CD4-positive, alpha-beta T cell treated with Interleukin-17A for 4 hours (primary cell): ENCODE measurements at regions not wholly inside any gene's neighbourhood (a gene's known extent, or its start where the extent isn't known, plus 50 kb on each side); places are given as distances from the start of the nearest gene placed in this dataset.

Experiments used
- DNase-seq: peaks from one replicate; pipeline ENCODE4 v3.0.0-alpha.2; 2020; ENCODE audit warnings: mixed read lengths

GRCh38 chr13:34512817-34513216 lies 429.3 kb upstream of the NBEA start:
- DNase-seq = no peak

GRCh38 chr13:34513526-34513925 lies 428.5 kb upstream of the NBEA start:
- no peak for DNase-seq

GRCh38 chr13:34515201-34515600 lies 426.9 kb upstream of the NBEA start:
- no peak for DNase-seq

DNA sequence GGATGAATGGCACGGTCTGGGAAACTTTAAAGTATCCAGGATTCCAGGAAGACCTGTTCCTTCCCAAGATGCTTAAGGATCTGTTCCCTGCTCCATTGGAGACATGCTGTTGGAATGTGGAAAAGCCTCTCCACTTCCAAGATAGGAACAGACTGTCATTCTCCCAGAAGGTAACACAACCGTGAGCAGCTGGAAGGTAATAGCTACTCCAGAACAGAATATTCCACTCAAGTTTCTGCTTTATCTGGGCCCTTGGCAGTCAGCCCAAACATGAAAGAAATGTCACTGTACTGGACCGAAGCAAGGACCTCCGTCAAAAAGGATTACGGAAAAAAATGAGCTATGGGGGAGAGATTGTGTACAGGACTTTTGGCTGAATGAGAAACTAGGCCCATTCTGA lies 420.9 kb upstream of the NBEA start:
- DNase-seq = no peak

DNA sequence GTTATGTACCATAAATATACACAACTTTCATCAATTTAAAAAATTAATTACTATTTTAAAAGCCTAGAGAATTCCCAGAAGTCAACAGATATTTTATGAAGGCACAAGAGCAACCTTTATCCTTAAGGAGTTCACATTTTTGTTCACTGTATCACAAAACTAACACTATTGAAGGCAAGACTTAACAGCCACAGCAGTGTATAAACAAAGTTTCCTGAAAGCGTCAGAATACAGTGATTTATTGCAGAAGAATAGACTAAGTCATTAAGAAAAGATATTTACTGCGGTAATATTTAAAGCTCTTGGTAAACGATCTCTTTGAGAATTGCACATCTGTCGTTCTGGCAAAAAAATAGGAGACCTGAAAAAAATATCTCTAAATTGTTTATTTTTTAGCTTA lies 419.3 kb upstream of the NBEA start:
- DNase-seq = no peak

DNA sequence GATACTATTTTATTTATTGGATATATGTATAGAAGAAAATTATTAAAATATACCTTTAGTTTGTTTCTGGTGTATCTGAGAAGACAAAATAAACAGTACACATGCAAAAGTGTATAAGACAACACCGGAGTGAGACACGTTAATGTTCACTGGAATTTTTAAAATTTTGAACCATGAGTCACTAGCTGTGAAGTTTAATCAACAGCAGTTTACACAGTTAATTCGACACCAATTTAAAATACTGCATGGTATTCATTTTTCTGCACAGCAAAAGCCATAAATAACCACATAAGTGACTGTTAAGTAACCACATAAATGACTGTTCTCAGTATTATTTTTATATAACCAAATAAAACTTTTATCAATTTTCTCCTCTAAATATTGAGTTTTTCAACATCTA lies 418.7 kb upstream of the NBEA start:
- no peak for DNase-seq

DNA sequence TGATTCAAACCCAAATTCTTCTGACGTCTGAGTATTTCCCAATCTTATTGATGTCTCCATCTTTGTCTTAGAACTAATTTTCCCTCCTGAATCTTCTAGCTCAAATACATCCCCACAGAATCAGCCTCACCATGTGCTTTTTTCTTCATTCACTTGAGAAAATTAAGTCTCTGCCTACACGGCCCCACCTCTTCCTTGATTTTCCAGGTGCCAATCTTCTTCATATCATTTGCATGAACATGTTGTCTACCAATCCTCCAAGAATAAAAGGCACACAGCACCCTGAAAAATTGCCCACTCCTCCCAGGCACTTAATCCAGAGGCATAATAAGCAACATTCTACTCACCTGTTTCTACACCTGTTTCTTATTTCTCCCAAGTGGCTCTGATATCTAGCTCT lies 408.1 kb upstream of the NBEA start:
- DNase-seq = no peak

DNA sequence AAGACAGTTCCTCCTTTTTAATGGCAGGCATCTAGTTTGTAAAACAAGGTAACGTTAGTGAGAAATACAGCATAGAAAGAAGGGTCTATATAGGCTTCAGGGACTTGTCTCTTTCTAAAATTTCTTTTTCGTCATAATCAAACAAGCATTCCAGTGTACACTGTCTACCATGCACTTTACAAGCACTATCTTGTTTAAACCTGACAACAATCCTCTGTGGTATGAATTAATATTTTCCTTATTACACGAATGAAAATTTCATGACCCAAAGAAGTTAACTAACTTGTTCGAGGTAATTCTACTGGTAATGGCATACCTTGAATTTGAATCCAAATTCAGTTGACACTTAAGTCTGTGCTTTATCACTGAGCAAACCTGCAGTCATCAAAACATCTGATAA lies 399.7 kb upstream of the NBEA start:
- no peak for DNase-seq

DNA sequence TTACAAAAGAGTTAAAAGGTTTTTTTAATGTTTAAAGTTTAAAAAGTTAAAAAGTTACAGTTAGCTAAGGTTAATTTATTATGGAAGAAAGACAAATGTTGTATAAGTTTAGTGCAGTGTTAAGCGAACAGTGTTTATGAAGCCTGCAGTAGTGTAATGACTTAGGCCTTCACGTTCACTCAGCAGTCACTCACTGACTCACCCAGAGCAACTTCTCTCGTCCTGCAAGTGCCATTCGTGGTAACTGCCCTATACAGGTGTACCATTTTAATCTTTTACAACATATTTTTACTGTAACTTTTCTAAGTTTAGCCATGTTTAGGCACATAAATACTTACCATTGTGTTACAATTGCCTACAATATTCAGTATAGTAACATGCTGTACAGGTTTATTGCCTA lies 398.2 kb upstream of the NBEA start:
- DNase-seq = no peak

GRCh38 chr13:34545461-34545860 lies 396.6 kb upstream of the NBEA start:
- DNase-seq = no peak

DNA sequence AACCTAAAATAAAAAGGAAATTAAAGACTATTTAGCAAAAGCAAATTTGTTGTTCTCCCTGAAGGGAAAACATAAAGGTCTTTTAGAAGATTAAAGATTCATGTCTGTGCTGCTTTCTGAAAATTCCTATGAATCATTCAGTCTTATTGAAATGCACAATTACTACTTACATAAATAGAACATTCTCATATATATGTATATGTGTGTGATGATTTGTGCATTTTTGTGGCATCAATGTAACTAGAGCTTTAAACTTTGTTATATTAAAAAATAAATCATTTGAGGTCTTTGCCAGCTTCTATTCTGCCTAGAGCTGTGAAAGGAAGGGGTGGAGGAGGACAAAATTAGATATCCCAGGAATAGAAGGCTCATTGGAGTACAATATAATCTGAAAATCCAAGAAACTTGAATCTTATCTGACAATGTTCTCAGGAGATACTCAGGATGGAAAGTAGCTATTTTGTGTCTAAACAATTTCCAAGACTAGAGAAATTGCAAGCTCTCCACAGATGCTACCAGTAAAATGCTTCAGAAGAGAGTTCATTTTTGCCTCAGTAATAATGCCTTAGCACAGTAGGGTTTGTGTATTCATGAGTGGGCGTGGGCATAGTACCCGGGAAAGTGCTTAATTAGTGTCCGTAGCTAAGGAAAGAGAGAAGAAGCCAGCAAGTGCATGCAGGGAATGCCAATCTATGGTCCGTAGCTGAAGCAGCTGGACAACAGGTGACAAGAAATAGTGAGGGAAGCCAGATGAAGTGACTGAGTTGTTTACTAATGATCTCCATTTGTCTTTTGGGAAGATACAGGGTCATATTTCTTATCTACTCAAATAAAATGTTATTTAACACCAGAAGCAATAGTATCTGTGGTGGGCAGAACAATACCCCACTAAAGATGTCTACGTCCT lies 395.5 kb upstream of the NBEA start:
- no peak for DNase-seq

DNA sequence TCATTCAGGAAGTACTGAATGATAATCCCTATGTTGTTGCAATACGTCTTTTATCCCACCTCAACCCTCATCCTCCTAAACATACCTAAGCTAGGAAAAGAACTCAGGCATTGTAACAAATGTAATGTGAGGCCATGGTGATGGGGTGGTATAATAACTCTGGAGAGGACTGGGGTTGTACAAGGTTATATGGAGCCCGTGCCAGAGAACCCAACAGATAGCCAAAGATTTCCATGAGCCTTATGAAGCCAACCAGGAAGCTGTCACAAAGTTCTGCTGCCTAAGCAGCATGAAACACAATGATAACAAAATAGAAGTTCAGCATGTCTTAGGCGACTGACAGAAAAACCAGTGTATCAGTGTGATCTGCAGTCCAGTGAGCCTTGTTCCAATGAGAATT lies 394.1 kb upstream of the NBEA start:
- DNase-seq = no peak

DNA sequence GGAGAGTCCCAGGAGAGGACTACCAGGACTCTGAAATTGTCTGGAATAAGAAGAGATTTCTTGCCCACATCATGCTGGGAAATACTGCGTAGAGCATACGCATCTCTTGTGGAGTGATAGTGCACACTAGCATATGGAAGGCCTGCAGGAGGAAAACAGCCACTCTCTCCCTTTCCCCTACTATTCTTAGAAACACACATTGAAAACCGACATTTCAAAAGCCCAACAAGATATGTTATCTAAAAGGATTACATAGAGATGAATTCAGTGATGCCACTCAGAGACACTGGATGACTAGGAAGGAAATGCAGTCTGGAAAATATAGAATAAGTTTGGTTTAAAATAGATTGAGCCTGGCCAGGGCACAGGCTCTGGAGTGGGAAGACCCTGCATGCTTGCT lies 388.7 kb upstream of the NBEA start:
- DNase-seq = no peak

DNA sequence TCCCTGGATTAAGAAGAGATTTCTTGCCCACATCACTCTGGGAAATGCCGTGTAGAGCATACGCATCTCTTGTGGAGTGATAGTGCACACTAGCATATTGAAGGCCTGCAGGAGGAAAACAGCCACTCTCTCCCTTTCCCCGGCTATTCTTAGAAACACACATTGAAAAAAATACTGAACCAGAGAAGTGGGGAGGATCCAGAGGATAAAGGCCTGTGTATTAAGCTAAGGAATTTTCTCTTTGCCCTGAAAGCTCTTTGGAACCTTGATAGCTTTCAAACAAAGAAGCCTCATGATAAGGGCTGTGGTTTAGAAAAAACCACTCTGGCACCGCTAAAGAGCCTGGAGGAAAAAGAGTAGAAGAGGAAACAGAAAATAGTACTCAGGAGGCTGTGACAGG lies 386.1 kb upstream of the NBEA start:
- no peak for DNase-seq

- DNase-seq = no peak
Observed at GRCh38 chr13:34561033-34561432, 381.0 kb upstream of the NBEA start.

DNA sequence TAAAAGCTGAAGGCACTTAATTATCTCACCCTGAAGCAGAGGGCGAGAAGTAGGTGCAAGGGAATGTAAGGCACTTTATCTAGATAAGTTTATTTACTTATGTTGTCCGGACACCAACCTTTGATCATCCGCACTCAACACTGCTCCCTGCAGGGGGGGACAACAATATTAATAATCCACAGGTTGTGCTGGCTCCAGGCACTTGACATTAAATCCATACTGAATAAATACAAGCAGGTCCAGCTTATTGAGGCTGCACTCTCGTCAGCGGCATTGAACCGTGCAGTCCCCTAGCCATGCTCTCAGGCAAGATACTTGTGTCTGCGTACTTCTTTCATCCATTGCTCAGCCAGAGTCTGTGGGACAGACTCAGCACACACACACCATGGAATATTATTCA lies 374.5 kb upstream of the NBEA start:
- DNase-seq = no peak

- no peak for DNase-seq
Observed at GRCh38 chr13:34570698-34571353, 371.2 kb upstream of the NBEA start.

GRCh38 chr13:34571716-34572115 lies 370.4 kb upstream of the NBEA start:
- DNase-seq = no peak

- no peak for DNase-seq
Observed at GRCh38 chr13:34577051-34577450, 365.0 kb upstream of the NBEA start.

DNA sequence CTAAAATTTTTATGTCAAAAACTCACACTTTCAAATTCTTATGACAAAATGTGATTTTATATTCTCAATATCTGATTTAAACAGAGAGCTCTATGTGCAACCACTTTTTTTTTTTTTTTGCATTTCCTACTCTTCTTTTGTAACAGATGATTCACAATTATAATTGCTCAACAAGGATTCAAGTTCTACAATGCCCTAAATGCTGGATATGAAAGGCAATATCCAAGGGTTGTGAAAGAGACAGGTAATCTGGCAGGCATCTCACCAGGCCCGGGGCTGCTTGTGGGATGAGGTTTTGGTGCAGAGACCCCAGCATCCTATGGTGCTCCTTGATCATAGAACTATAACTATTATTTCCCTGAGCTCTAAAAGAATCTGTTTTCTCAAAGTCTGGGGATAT lies 363.6 kb upstream of the NBEA start:
- DNase-seq = no peak

DNA sequence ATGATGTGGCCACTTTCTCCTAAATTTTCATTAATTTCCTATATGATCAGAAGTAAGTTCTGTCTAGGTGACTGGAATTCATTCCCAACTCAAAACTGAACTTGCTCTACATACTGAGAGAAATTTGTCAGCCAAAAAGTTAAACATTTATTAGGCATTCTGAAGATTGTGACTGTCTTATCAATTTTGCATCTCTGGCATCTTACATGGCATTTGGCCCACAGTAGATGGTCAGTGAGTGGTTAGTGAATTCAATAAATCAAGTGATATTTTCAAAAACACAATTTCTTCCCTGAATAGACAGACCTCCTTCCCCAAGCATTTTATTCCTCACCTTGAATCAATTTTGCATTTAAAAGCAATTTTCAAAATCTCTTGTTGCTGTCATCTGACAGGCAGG lies 363.2 kb upstream of the NBEA start:
- no peak for DNase-seq

DNA sequence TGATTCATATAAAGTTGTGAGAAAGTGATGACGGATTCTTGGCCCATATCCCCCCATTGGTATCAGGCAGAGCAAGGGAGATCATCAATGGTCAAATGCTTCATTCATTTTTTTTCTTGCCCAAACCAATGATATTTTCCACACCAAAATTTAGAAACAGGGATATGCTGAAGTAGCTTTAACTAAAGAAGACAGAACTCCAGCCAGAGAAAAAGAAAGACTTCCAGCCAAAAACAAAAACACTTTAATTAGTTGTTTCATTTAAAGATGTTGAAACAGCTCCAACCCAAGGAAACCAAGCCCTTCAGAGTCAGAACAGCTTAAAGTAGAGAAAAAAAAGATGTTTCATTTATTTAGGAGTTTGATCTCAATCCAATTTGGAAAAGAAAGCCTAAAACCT lies 358.9 kb upstream of the NBEA start:
- DNase-seq = no peak

DNA sequence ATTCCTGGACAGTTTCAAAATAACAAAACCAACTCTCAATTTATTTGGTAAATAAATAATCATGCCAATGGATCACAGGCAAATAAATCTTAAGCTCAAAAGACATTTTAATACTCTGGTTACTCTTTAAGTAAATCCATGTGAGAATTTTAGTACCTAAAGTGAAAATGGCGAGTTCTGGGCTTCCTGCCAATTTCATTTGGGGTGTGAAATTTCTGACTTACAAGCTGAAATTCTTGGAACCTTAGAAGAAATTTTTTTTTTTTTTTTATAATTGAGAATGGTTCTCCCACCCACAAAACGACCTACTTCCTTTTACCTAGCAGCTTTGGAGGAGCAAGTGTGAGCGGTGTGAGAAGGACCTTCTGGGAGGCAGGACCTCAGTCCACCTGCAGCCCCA lies 354.5 kb upstream of the NBEA start:
- no peak for DNase-seq

GRCh38 chr13:34588362-34588761 lies 353.7 kb upstream of the NBEA start:
- DNase-seq = no peak

- DNase-seq = no peak
Observed at GRCh38 chr13:34589581-34589980, 352.5 kb upstream of the NBEA start.
